ENCODE measurements at regions not wholly inside any gene's neighbourhood (a gene's known extent, or its start where the extent isn't known, plus 50 kb on each side); places are given as distances from the start of the nearest gene placed in this dataset.

GRCh38 chr6:122147291-122147690 lies 252.2 kb upstream of the HSF2 start:
- no peak for TF ChIP-seq CREB1 (IDR thresholded peaks at IDR 0.05; ENCODE audit: low read depth)
- TF ChIP-seq REST (IDR thresholded peaks at IDR 0.05; ENCODE audit: low read depth) = no peak

Data from Ishikawa (cell line).